ENCODE measurements at regions not wholly inside any gene's neighbourhood (a gene's known extent, or its start where the extent isn't known, plus 50 kb on each side); places are given as distances from the start of the nearest gene placed in this dataset.

GRCh38 chr2:14907014-14907612, 274.6 kb downstream of the LRATD1 start:
- no peak for DNase-seq (ENCODE audit: low read depth in 2 of 2)

- DNase-seq (ENCODE audit: low read depth in 2 of 2), result no peak
These were observed 277.3 kb downstream of the LRATD1 start for GRCh38 chr2:14909795-14910194.

- DNase-seq (ENCODE audit: low read depth in 2 of 2), result no peak
These were observed 278.1 kb downstream of the LRATD1 start for GRCh38 chr2:14910654-14911053.

- DNase-seq (ENCODE audit: low read depth in 2 of 2), result no peak
These were observed 283.5 kb downstream of the LRATD1 start for GRCh38 chr2:14915983-14916382.

GRCh38 chr2:14923820-14924580, 291.5 kb downstream of the LRATD1 start:
- no peak for DNase-seq (ENCODE audit: low read depth in 2 of 2)

- no peak for DNase-seq (ENCODE audit: low read depth in 2 of 2)
These were observed 293.0 kb downstream of the LRATD1 start for GRCh38 chr2:14925471-14925870.

GRCh38 chr2:14927021-14927564, 294.6 kb downstream of the LRATD1 start:
- DNase-seq (ENCODE audit: low read depth in 2 of 2), result no peak

GRCh38 chr2:14928056-14928455, 295.5 kb downstream of the LRATD1 start:
- DNase-seq (ENCODE audit: low read depth in 2 of 2), result no peak

- no peak for DNase-seq (ENCODE audit: low read depth in 2 of 2)
These were observed 297.9 kb downstream of the LRATD1 start for GRCh38 chr2:14930441-14930840.

GRCh38 chr2:14932285-14932684, 299.8 kb downstream of the LRATD1 start:
- DNase-seq (ENCODE audit: low read depth in 2 of 2), result no peak

GRCh38 chr2:14933753-14934152, 301.2 kb downstream of the LRATD1 start:
- no peak for DNase-seq (ENCODE audit: low read depth in 2 of 2)

- no peak for DNase-seq (ENCODE audit: low read depth in 2 of 2)
These were observed 303.9 kb downstream of the LRATD1 start for GRCh38 chr2:14936426-14936825.

GRCh38 chr2:14937336-14937735, 304.8 kb downstream of the LRATD1 start:
- DNase-seq (ENCODE audit: low read depth in 2 of 2), result no peak

GRCh38 chr2:14941151-14941631, 308.7 kb downstream of the LRATD1 start:
- no peak for DNase-seq (ENCODE audit: low read depth in 2 of 2)

GRCh38 chr2:14942987-14943386, 310.5 kb downstream of the LRATD1 start:
- no peak for DNase-seq (ENCODE audit: low read depth in 2 of 2)

GRCh38 chr2:14944562-14945346, 312.2 kb downstream of the LRATD1 start:
- peak in 1 of 2 donors; percentile 12 for DNase-seq (ENCODE audit: low read depth in 2 of 2)

- DNase-seq (ENCODE audit: low read depth in 2 of 2), result no peak
These were observed 319.2 kb downstream of the LRATD1 start for GRCh38 chr2:14951569-14952285.

- no peak for DNase-seq (ENCODE audit: low read depth in 2 of 2)
These were observed 320.0 kb downstream of the LRATD1 start for GRCh38 chr2:14952400-14952963.

- no peak for DNase-seq (ENCODE audit: low read depth in 2 of 2)
These were observed 328.3 kb downstream of the LRATD1 start for GRCh38 chr2:14960686-14961324.

- no peak for DNase-seq (ENCODE audit: low read depth in 2 of 2)
These were observed 335.2 kb downstream of the LRATD1 start for GRCh38 chr2:14967729-14968128.

GRCh38 chr2:14975381-14975780, 342.9 kb downstream of the LRATD1 start:
- DNase-seq (ENCODE audit: low read depth in 2 of 2), result no peak

Measured in dermis microvascular lymphatic vessel endothelial cell (primary cell).